Activated CD4-positive, alpha-beta T cell treated with anti-CD3 and anti-CD28 coated beads, Interleukin-2, Interleukin-4, amounts not matched to agents 100 ng/mL and 50 ng/mL, durations not matched to agents 16 hours and 8 hours (primary cell): ENCODE measurements at regions not wholly inside any gene's neighbourhood (a gene's known extent, or its start where the extent isn't known, plus 50 kb on each side); places are given as distances from the start of the nearest gene placed in this dataset.

Source experiments
- DNase-seq: peaks from one replicate; pipeline ENCODE4 v3.0.0-alpha.2; 2020; ENCODE audit warnings: low spot score

DNA sequence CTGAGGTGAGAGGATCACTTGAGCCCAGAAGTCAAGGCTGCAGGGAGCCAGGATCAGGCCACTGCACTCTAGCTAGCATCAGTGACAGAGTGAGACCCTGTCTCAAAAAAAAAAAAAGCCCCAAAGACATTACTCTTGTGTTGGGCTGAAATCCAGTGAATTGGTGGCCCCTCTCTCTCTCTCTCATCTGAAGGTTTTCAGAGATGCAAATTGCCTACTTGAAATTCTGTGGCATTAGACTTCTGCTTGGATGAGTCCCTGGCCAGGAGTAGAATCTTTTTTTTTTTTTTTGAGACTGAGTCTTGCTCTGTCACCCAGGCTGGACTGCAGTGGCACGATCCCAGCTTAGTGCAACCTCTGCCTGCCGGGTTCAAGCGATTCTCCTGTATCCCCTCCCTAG lies 112.0 kb upstream of the ATF7IP start:
- no peak for DNase-seq

DNA sequence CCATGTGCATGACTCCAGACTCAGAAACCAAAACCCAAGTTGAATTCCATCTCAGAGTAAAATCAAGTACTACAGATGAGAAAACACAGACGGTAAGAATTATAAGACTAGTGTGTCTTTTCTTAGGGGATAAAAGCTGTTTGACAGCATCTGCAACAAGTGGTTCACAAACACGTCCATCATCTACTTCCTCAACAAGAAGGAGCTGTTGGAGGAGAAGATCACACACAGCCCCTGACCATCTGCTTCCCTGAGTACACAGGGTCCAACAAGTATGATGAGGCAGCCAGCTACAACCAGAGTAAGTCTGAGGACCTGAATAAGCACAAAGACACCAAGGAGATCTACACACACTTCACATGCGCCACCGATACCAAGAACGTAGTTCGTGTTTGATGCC lies 110.7 kb upstream of the ATF7IP start:
- no peak for DNase-seq

DNA sequence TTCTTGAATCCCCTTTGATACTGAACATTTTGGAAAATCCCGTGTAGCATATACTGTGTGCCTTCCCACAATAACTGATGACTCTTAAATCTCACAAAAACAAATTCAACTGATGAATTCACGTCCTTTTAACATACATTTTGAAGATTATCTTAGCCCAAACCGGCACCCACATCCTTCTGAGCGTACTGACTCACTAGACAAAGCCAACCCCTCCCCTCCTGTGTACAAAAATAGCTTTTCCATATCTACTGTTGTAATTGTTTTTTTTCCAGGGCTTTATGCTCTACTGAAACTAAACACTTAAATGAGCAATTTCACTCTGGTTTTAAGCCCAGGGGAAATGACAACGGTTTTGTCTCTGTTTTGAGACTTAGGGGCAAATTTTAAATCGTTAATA lies 109.4 kb upstream of the ATF7IP start:
- peak; percentile 32 for DNase-seq

DNA sequence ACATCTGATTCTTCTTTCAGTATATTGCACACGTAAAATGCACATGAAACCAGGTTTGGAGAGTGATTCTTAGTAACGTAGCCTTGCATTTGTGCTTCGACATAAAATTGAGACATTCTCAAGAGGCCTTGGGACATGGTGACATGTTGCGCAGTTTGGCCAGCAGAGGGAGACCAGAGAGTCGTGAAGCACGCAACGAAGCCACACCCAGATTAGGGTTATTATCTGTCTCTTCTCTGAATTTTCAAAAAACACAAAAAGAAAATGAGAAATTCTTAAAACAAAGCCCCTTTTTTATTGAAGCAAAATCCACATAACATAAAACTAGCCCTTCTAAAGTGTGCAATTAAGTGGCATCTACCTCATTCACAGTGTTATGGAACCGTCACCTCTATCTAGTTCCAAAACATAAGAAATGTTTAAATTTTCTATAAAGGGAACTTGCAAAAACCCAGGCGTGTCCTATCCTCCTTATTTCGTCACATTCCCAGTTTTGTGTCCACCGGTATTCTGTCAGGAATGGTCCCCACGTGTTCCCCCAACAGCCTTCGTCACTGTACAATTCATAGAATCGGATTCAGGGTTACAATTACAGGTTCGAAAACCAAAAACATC lies 108.8 kb upstream of the ATF7IP start:
- peak; percentile 82 for DNase-seq

DNA sequence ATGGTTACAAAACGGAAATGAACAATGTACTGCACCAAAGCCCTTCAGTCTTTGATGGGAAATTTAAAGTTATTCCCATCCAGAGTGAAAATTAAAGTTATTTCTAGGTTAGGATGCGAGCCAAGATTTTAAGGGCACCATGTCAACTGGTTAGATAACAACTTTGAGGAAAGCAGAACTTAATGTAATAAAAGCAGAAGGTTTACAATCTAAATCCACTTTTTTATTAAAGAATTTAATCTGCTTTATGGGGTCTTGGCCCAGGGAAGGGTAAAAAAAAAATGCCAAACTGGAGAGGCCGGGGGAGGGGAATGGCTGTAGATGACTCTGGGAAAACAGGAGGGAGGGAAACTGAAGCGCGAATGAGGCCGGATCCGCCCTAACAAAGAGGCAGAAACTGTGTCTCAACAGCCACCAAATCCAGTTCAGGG lies 108.2 kb upstream of the ATF7IP start:
- DNase-seq = no peak

DNA sequence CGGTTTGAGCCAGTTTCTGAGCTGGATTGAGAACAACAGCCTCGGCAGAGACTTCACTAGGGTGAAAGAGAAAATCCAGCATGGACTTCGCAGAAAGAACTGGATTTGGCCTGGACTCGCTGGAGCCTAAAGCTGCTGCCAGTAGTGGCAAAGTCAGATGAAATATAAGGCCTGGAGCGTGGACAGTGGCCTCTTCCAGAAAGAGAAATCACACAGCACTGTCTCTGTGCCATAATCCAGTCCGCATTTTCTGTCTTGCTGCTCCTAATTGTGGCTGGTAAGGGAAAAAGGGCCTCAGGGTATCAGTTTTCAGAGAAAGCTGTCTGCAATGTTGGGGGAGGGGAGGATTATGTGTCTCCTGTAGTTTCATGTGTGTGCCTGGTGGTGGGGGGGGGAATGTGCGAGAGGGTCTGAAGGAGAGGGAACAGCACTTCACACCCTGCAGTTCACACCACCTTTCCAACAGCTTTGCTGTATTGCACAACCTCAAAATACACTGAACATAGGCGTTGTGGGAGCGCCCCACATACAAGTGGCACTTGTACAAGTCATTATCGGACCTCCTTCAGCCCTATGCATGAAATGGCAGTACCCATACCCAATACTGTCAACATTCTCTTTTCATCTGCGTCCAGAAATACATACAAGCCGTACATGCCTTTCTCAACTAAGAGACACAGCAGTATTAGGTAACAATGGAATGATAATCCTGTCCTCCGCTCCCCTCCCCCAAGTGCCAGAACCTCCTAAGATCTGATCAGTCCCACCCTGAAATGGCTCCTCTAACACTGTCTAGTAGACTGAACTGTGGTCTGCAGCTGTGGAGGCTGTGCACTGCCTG lies 107.5 kb upstream of the ATF7IP start:
- peak; percentile 83 for DNase-seq

DNA sequence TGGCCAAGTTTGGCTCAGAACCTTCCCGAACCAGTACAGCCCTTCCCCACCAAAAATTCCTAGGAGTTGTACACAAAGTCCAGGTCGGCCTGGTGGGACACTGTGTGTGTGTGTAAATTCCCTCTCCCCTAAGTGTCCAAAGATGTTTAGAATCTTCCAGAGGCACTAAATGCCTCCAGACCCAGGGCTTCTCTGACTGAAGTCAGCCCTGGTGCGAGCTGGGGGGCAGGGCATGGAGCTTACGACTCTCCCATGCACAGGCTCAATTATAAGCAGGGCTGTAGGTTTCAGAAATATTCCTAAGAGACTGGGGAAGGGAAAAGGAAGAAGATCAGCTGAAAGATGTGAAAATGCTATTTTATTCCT lies 106.9 kb upstream of the ATF7IP start:
- no peak for DNase-seq

DNA sequence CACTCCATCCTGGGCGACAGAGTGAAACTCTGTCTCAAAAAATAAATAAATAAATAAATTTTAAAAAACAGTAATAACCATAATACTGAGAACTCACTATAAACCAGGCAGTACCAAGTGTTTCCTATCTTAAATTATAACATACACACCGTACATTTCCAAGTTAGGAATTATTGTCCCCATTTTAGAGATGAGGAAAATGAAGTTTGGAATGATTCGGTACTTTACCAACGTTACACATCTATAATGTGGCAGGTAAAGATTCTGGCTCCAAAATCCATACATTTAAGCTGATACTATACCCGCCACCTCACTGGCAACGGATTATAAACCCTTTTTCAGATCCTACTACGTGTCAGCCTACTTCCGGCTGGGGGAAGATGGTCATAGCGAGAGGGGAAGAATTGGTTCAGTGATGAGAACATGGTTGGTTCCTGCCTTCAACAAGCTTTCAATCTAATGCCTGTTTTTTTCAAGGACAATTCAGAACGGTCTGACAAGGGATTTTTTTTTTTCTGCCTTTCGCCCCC lies 105.9 kb upstream of the ATF7IP start:
- DNase-seq = no peak

DNA sequence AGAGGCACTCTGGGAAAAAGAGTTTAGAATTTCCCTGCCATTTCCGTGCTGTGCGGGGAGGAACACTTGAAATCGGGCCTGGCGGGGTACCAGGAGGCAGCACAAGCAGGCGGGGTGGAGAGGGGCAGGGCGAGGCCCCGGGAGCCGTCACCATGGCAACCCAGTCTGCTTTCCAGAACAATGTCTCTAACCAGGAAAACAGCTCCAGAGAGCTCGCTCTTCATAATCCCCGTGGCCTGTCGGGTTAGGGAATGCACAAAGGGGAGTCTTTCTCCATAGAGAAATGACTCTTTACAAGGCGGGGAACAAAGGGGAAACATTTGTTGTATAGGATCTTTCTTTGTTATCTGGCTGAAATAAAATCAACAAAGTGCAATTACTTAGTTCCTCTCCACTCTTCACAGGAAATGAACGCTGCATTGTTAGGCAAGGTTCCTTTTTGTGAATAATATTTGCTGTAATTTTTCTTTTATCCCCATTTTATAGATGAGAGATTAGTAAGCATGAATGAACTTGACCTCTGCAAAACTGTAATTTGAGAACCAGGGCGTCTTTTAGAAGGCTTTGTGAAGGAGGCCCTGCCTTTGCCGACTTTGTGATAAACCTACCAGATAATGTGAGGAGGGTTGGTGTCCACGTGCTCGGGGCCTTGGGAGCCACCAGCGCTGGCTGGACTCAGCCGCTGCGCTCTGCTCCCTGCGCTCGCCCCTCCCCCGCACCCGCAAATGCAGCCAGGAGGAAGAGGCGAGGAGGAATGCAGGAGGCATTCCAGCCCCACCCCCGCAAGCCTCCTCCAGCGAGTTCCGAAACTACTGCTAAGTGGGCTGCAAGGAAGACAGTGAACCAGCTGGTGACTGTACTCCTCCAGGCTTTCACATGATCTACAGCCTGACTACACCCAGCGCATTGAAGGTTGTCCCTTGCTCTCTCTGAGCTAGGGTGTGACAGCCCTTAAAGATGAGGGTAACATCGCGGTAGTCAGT lies 105.2 kb upstream of the ATF7IP start:
- DNase-seq = no peak

DNA sequence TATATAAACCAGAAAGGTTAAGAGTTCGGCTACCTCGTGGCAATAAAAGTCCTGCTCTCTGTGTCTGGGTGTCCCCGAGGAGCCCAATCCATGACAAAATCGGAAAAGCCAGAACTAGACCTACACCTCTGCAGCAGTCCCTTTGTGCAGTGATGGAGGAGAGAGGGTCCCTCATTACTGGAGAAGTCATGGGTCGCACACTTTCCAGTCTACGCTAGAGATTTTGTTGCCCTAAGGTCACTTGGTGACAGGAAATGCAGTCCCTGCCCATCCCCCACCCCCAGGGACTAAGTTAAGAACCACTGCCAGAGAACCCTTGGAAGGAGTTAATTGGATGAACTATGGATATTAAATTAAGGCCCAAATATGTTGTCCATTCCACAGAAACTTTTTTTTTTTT lies 104.4 kb upstream of the ATF7IP start:
- DNase-seq = no peak

DNA sequence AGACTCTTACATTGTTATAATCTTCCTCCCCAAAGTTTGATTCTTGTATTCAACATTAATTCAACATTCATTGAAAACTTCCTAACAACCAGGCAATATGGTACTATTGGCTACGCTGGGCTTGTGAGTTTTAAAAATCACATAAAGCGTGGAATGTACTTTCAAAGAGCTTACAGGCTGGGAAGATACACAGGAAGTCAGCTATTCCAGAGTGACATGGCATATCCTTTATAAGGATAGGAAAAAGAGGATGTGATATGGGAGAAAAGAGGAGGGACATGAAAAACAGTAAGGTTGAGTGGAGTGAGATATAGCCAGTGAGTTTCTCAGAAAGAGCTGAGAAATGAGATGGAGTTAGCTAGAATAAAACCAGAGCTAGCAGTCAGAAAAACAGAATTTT lies 103.6 kb upstream of the ATF7IP start:
- DNase-seq = no peak

DNA sequence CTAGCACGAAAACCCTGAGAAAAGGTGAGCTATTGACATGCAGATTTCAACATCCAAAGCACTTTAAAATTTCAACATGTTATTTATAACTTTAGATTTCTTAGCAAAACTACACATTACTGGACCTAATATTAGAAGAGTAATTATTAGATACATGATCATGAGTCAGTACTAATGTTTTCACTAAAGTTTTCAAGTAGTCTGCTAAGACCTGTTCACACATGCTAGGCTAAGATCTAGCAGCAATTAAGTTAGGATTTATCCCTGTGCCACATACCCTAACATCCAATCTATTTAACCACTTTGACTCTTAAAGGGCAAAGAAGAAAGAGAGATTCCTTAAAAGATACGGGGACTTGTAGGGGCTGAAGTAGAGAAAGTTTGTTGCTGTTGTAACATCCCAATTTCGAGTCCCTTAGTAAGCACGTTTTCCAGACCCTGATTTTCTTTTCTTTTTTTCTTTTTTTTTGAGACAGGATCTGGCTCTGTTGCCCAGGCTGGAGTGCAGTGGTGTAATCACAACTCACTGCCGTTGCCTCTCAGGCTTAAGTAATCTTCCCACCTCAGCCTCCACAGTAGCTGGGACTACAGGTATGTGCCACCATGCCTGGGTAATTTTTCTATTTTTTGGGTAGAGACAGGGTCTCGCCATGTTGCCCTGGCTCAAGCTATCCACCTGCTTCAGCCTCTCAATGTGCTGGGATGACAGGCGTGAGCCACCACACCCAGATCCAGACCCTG lies 102.5 kb upstream of the ATF7IP start:
- DNase-seq = no peak

DNA sequence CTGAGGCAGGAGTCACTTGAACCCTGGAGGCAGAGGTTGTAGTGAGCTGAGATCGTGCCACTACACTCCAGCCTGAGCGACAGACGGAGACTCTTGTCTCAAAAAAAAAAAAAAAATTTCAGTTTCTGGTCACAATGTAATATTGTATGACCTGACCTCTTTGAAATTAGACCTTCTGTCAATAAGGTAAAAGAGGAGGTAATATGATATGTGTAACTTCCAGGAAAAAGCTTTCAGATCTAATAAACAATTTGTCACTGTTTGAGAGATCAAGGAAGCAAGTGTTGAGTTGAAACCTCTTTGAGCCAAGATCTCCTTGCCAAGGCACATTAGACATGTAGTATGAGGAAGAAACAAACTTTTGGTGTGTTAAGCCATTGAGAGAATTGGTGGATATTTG lies 101.7 kb upstream of the ATF7IP start:
- DNase-seq = no peak

DNA sequence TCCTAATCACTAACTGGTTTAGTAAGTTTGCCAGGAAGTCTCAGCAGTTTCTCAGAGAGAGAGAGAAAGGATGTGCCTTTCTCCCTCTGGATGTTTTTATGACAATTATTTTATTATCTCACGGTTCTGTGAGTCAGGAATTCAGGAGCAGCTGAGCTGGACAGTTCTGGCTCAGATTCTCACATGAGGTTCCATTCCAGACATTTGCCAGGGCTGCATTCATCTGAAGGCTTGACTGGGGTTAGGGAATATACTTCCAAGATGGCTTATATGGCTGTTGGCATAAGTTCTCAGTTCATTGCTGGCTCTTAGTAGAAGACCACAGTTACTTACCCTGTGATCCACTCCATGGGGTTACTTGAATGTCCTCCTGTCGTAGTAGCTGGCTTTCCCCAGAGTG lies 101.2 kb upstream of the ATF7IP start:
- no peak for DNase-seq

DNA sequence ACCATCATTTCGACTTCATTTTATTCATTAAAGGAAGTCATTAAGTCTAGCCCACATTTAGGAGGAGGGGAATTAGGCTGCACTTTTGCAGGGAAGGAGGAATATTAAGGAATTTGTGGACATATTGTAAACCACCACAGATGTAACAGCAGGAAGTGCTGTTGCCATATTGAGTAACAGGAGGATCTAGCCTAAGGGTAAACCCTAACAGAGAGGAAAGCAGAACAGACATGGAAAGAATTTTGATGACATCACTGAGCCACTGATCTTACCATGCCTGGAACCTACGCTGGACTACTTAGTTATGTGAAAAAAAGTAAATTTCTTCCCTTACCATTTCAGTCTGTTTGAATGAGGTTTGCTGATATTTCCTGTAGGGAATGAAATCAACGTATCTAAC lies 100.7 kb upstream of the ATF7IP start:
- no peak for DNase-seq

DNA sequence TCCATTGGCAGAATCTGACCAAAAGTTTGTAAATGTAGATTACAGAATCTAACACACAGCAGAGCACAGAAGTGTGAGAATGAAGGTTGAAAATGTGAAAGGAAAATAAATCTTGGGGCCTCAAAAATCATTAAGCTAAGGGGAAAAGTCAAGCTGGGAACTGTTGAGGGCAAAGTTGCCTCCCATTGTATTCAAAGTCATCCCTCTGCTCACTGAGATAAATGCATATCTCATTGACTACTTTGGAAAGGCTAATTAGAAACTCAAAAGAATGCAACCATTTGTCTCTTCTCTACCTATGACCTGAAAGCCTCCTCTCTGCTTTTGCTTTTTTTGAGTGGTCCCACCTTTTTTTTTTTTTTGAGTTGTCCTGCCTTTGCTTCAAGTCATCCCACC lies 97.4 kb upstream of the ATF7IP start:
- DNase-seq = no peak

DNA sequence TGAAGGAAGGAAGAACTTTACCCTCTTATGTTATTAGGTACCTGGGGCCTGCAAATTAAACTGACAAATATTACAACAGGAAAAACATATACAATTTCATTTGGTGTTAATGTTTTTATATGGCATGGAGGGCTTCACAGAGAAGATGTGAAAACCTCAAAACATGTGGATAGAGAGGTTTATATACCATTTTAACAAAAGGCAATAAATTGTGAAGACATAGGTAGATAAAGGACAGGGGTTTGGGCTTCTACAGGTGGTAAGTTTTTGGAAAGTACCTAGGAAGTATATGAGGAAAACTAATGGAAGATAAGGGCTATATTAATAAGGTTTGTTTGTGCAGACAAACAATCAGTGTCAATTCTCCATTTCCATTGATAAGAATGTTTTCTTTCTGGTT lies 95.1 kb upstream of the ATF7IP start:
- no peak for DNase-seq

DNA sequence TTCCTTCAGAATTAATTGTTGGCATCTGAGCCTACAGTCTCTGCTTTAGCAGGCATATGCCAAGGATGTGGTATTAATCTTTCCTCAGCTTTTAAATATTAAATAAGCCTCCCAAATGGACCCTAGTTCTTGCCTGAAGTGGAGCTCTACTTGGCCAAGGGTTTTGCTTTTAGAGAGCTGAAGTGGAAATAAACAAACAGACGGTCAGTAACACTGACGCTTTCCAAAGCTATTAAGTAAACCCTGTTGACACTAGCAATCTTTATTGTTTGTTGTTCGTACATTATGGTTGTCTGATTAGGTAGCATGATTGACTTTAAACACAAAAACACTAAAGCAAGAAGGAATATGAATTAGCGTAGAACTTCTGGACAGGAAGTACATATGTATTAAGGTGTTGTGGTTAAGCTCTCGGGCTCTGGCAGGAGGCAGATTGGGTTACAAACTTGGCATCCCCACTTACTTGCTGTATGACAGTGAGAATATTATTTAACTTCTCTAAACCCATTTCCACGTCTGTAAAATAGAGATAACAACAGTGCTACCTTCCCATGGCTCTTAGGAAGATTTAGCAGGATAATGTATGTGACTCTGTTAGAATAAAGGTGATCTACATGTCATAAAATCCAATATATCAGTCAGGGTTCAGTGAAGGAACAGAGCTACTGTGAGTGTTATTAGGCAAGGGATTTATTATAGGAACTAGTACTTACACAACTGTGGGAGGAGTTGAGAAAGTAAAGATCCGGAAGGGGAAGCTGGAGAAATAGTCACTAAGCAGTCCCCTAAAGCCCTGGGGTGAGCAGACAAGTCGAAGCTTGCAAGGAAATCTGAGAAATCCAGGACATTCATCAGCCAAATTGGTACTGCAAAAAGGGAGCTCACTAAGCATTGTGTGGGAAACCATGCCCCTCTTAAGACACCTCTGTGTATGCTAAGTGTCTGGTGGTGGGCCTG lies 92.2 kb upstream of the ATF7IP start:
- DNase-seq = no peak

DNA sequence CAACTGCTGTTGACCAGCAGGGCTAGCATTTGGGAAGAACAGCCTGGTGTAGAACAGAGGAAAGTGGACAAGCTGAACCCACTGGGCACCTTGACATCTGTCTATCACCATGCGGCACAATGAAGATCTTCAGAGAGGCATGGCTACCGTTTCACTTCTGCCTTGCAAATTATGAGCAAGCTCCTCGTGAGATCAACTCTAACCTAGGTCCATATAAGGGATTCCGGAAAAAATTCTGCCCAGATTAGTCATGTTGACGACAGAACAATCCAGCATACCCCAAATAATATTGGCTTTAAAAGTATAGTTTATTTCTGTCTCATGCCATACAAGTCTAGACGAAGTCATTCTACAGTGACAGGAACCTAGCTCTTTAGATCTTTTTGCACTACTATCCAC lies 91.6 kb upstream of the ATF7IP start:
- no peak for DNase-seq

DNA sequence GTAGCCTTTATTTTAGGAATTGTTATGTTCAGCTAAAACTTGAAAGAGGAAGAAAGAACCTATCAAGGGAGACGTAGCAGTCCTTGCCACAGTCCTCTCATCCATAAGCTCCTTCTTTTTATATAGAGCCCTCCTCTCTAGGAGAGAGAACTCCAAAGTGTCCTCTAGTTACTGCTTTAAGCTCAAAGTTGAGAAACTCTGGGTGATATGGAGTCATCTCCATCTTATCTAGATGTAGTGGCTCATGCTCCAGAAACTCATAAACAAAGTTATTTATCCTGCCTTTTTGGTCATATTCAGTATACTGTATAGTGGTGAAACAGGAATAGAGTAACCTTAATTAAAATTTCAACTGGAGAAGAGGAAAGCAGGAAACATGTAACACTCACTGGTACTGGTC lies 90.4 kb upstream of the ATF7IP start:
- no peak for DNase-seq

DNA sequence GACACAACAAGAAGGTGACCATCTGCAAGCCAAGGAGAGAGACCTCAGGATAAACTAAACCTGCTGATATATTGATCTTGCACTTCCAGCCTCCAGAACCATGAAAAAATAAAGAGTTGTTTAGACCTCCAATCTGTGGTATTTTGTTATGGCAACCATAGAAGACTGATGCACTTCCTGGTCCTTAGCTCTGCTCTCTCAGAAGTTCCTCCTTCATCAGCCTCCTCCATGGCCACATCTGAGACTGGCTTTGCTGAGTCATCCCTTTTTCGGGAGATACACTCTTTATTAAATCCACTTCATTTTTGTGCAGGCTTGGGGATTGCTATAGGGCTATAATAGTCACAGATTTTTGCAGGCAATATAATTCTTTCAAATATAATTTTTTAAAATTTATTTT lies 89.6 kb upstream of the ATF7IP start:
- DNase-seq = no peak
